ENCODE measurements at regions not wholly inside any gene's neighbourhood (a gene's known extent, or its start where the extent isn't known, plus 50 kb on each side); places are given as distances from the start of the nearest gene placed in this dataset.

- H3K4me1 ChIP-seq (ENCODE audit: insufficient read depth, low read length): no peaks in the 10 kb centered on the region
- H2BK20ac ChIP-seq (ENCODE audit: low read depth, low read length, poor library complexity, severe bottlenecking): no peak overlapping the region
- no peak overlapping the region for H3T11ph ChIP-seq (ENCODE audit: low read length)
- H2BK12ac ChIP-seq (ENCODE audit: insufficient read length, low read depth, low read length): no peak overlapping the region
- no peak overlapping the region for H3K4me2 ChIP-seq (ENCODE audit: insufficient read depth, insufficient read length, low read length)
- H2BK120ac ChIP-seq (ENCODE audit: low read depth, low read length, poor library complexity, severe bottlenecking): no peak overlapping the region
- no peaks in the 10 kb centered on the region for H3K27me3 Mint-ChIP-seq (ENCODE audit: low read depth)
- no peaks in the 10 kb centered on the region for H3K79me2 ChIP-seq (ENCODE audit: insufficient read depth, low read length)
- H3K79me1 ChIP-seq (ENCODE audit: insufficient read depth, low read depth, low read length, poor library complexity, severe bottlenecking): no peaks in the 10 kb centered on the region
- no peaks in the 10 kb centered on the region for H3K27me3 ChIP-seq (ENCODE audit: insufficient read depth, low read length)
- no peak overlapping the region for H3K4me3 Mint-ChIP-seq
- H3K4me1 Mint-ChIP-seq: no peaks in the 10 kb centered on the region
- H3K36me3 Mint-ChIP-seq (ENCODE audit: insufficient read depth in 1 of 3, low read depth in 3 of 3): no peaks in the 10 kb centered on the region; a peak in 1 of 7 replicates
- H4K5ac ChIP-seq (ENCODE audit: insufficient read length, low read depth, low read length): no peak overlapping the region
- no peak for DNase-seq
- H4K91ac ChIP-seq (ENCODE audit: insufficient read length, low read depth, low read length): no peak overlapping the region
- H2AFZ ChIP-seq (ENCODE audit: low read length): no peak overlapping the region
- H2AK5ac ChIP-seq (ENCODE audit: insufficient read length, low read length): no peak overlapping the region
- no peak overlapping the region for H3K18ac ChIP-seq (ENCODE audit: insufficient read length, low read depth, low read length)
- no peaks in the 10 kb centered on the region for H3K9me3 ChIP-seq (ENCODE audit: control insufficient read depth, low read depth, low read length)
- H3K56ac ChIP-seq (ENCODE audit: insufficient read length, low read depth, low read length): no peak overlapping the region
- H3K27ac ChIP-seq (ENCODE audit: insufficient read length, low read depth, low read length): no peak overlapping the region
- no peaks in the 10 kb centered on the region for H3K23me2 ChIP-seq (ENCODE audit: insufficient read length, low read depth, low read length, poor library complexity, severe bottlenecking)
- no peak overlapping the region for H3K9ac ChIP-seq (ENCODE audit: extremely low read depth, insufficient read length, low read length)
- no CpG with 5 or more reads among the region's 4 CpGs for WGBS (ENCODE audit: extremely low coverage, insufficient read length, low lambda C conversion rate)
- no peak overlapping the region for H3K23ac ChIP-seq (ENCODE audit: insufficient read length, low read depth, low read length)
- H3K9me3 Mint-ChIP-seq: no peaks in the 10 kb centered on the region
- TF ChIP-seq CTCF (conservative IDR thresholded peaks at IDR 0.05): no peak
- no peaks in the 10 kb centered on the region for H4K20me1 ChIP-seq (ENCODE audit: control insufficient read depth, insufficient read depth, insufficient read length)
- no peak overlapping the region for H3K4ac ChIP-seq (ENCODE audit: low read depth, low read length)
- H2BK15ac ChIP-seq (ENCODE audit: low read depth, low read length): no peak overlapping the region
- H2BK5ac ChIP-seq (ENCODE audit: insufficient read length, low read length): no peak overlapping the region
- H4K8ac ChIP-seq (replicated peaks; ENCODE audit: insufficient read length, low read depth, low read length): no peak overlapping the region
- H3K27ac Mint-ChIP-seq: no peak overlapping the region
- no peak overlapping the region for H3K14ac ChIP-seq (ENCODE audit: insufficient read depth, low read length)
Measured at GRCh38 chr18:64799376-64799775, 650.5 kb upstream of the LINC00305 start.
